Suprapubic skin (tissue), 4 donors: ENCODE measurements at regions not wholly inside any gene's neighbourhood (a gene's known extent, or its start where the extent isn't known, plus 50 kb on each side); places are given as distances from the start of the nearest gene placed in this dataset.

Source experiments
- DNase-seq, 2 donors: peaks; one replicate each; pipeline ENCODE4 v3.0.0-alpha.2; 2019; ENCODE audit warnings: low spot score in 2 of 2
- H3K27ac ChIP-seq: fragments of 200-600 bp; sonication (generic); one replicate; pipeline ENCODE4 v1.5.1; 2019
- H3K27me3 ChIP-seq: fragments of 200-600 bp; sonication (generic); one replicate; pipeline ENCODE4 v1.5.1; 2019
- H3K36me3 ChIP-seq: fragments of 200-600 bp; sonication (generic); one replicate; pipeline ENCODE4 v1.5.1; 2019
- H3K4me1 ChIP-seq: fragments of 200-600 bp; sonication (generic); one replicate; pipeline ENCODE4 v1.5.1; 2019
- H3K4me3 ChIP-seq: fragments of 200-600 bp; sonication (generic); one replicate; pipeline ENCODE4 v1.5.1; 2019; ENCODE audit warnings: mild to moderate bottlenecking
- H3K9me3 ChIP-seq: fragments of 200-600 bp; sonication (generic); one replicate; pipeline ENCODE4 v1.5.1; 2019
- EP300 ChIP-seq: sonication (generic); formaldehyde crosslinking; IDR thresholded peaks from one replicate; pipeline ENCODE4 v1.6.1; 2017; ENCODE audit warnings: antibody characterized with exemption
- POLR2A ChIP-seq, 2 donors: fragments of 450-650 bp; IDR thresholded peaks; one replicate each; pipeline ENCODE4 v1.6.1; 2017; ENCODE audit warnings: antibody characterized with exemption in 2 of 2, mild to moderate bottlenecking in 2 of 2, moderate library complexity in 2 of 2
- POLR2AphosphoS5 ChIP-seq, 3 donors: sonication (generic); formaldehyde crosslinking; IDR thresholded peaks; one replicate each; pipeline ENCODE4 v1.6.1; 2017; ENCODE audit warnings: antibody characterized with exemption in 3 of 3
- WGBS: methylation state at CpG from one replicate; pipeline ENCODE4 v1.1.5; 2018; 5-methylcytosine and 5-hydroxymethylcytosine counted together
- TF ChIP-seq, protein P1 (sequence below), 2 donors: fragments of 200-600 bp in 1 of 2; fragments of 450-650 bp in 1 of 2; sonication (generic) in 1 of 2; IDR thresholded peaks; one replicate each; pipeline ENCODE4 v1.5.1; 2016 to 2019; ENCODE audit warnings: antibody characterized with exemption in 2 of 2, mild to moderate bottlenecking in 1 of 2, moderate library complexity in 1 of 2

DNA sequence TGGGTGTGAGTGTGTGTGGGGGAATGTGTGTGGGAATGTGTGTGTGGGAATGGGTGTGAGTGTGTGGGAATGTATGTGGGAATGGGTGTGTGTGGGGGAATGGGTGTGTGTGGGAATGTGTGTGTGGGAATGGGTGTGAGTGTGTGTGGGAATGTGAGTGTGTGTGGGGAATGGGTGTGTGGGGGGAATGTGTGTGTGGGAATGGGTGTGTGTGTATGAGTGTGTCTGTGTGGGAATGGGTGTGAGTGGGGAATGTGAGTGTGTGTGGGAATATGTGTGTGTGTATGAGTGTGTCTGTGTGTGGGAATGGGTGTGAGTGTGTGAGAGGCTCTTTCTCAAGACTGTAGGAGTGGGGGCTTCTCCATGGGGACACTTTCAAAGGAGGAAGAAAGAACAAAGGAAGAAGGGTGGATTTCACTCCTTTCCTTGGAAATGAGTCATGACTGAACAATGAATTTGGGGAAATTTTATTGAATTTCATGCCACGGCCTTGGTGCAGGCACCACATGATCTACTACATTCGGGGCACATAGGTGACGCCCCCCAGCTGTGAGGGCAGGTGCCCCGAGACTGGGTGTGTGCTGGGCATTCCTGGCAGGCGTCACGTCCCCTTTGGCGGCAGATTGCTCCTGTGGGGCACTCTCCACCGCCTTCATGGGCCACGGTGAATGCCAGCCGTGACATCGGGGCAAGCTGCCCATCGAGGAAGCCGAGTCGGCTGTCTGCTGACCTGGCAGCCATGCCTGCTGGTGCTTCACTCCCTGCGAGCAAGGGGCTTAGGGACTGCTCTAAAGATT is 88.8 kb upstream of the INSIG1 start:
- Histone ChIP-seq H3K4me1 (peaks cover 4% of the 10 kb centered on the region), H3K9me3 (no peaks in the 10 kb centered on the region), H3K27me3 (peaks cover 7% of the 10 kb centered on the region), H3K27ac (peak overlapping the region; percentile 55), H3K4me3 (no peak overlapping the region), H3K36me3 (no peaks in the 10 kb centered on the region)
- WGBS: 38% methylated on average over 5 of the region's 15 CpGs
- peak in 1 of 2 donors; percentile 78 for DNase-seq
- TF ChIP-seq, protein P1, sequence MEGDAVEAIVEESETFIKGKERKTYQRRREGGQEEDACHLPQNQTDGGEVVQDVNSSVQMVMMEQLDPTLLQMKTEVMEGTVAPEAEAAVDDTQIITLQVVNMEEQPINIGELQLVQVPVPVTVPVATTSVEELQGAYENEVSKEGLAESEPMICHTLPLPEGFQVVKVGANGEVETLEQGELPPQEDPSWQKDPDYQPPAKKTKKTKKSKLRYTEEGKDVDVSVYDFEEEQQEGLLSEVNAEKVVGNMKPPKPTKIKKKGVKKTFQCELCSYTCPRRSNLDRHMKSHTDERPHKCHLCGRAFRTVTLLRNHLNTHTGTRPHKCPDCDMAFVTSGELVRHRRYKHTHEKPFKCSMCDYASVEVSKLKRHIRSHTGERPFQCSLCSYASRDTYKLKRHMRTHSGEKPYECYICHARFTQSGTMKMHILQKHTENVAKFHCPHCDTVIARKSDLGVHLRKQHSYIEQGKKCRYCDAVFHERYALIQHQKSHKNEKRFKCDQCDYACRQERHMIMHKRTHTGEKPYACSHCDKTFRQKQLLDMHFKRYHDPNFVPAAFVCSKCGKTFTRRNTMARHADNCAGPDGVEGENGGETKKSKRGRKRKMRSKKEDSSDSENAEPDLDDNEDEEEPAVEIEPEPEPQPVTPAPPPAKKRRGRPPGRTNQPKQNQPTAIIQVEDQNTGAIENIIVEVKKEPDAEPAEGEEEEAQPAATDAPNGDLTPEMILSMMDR (IDR thresholded peaks at IDR 0.05): no peak
- TF ChIP-seq POLR2A (IDR thresholded peaks at IDR 0.05) (no peak), EP300 (no peak), POLR2AphosphoS5 (IDR thresholded peaks at IDR 0.05) (peak in 1 of 3 donors; percentile 12)

GRCh38 chr7:155209478-155210319 is 88.0 kb upstream of the INSIG1 start:
- TF ChIP-seq POLR2AphosphoS5 (IDR thresholded peaks at IDR 0.05) (no peak), POLR2A (IDR thresholded peaks at IDR 0.05) (no peak), EP300 (no peak)
- TF ChIP-seq, protein P1 (IDR thresholded peaks at IDR 0.05): no peak
- peak overlapping the region; percentile 55 for H3K27ac ChIP-seq

DNA sequence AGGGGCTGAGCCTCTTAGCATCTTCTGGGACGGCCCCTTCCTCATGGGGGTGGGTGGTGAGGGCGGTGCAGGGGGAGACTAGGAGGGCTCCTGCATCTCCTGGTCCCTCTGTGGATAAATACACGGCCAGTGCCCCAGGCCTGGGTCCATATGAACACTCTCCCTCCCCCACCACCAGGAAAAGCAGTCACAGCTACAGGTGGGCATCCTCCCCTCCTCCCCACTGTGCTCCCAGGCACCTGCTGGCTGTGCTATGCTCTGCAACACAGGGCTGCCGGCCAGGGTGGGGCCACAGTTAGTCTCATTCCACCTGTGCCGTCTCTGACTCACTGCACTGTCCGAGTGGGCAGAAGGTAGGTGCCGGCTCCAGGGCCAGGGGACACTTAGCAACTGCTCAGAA is 87.3 kb upstream of the INSIG1 start:
- Histone ChIP-seq H3K4me3 (no peak overlapping the region), H3K27ac (peak overlapping the region; percentile 28), H3K4me1 (peaks cover 16% of the 10 kb centered on the region), H3K36me3 (no peaks in the 10 kb centered on the region), H3K27me3 (peaks cover 18% of the 10 kb centered on the region), H3K9me3 (no peaks in the 10 kb centered on the region)
- 52% methylated on average over 4 of the region's 7 CpGs for WGBS
- peak in 1 of 2 donors; percentile 60 for DNase-seq
- TF ChIP-seq EP300 (no peak), POLR2A (IDR thresholded peaks at IDR 0.05) (no peak), POLR2AphosphoS5 (IDR thresholded peaks at IDR 0.05) (no peak)
- TF ChIP-seq, protein P1 (IDR thresholded peaks at IDR 0.05): no peak

More at GRCh38 chr7:155209478-155210319, 88.0 kb upstream of the INSIG1 start:
- Histone ChIP-seq H3K36me3 (no peaks in the 10 kb centered on the region), H3K9me3 (no peaks in the 10 kb centered on the region), H3K27me3 (peaks cover 11% of the 10 kb centered on the region), H3K4me3 (no peak overlapping the region), H3K4me1 (peaks cover 12% of the 10 kb centered on the region)
- WGBS: 53% methylated on average over 17 of the region's 21 CpGs
- DNase-seq: peak in 1 of 2 donors; percentile 52

- 96% methylated on average over 6 of the region's 6 CpGs for WGBS
- Histone ChIP-seq H3K27me3 (peaks cover 19% of the 10 kb centered on the region), H3K4me1 (peaks cover 16% of the 10 kb centered on the region), H3K9me3 (no peaks in the 10 kb centered on the region), H3K27ac (no peak overlapping the region), H3K36me3 (no peaks in the 10 kb centered on the region), H3K4me3 (no peak overlapping the region)
- DNase-seq: peak in 1 of 2 donors; percentile 54
- TF ChIP-seq POLR2A (IDR thresholded peaks at IDR 0.05) (no peak), POLR2AphosphoS5 (IDR thresholded peaks at IDR 0.05) (no peak), EP300 (no peak)
- TF ChIP-seq, protein P1 (IDR thresholded peaks at IDR 0.05): no peak
Measured at GRCh38 chr7:155211173-155211572, 86.5 kb upstream of the INSIG1 start.

GRCh38 chr7:155211761-155212160 is 85.9 kb upstream of the INSIG1 start:
- Histone ChIP-seq H3K27me3 (peaks cover 23% of the 10 kb centered on the region), H3K36me3 (no peaks in the 10 kb centered on the region), H3K27ac (no peak overlapping the region), H3K4me1 (peaks cover 16% of the 10 kb centered on the region), H3K4me3 (no peak overlapping the region), H3K9me3 (no peaks in the 10 kb centered on the region)
- WGBS: 100% methylated on average over 2 of the region's 4 CpGs
- TF ChIP-seq EP300 (no peak), POLR2AphosphoS5 (IDR thresholded peaks at IDR 0.05) (no peak), POLR2A (IDR thresholded peaks at IDR 0.05) (no peak)
- TF ChIP-seq, protein P1 (IDR thresholded peaks at IDR 0.05): no peak
- peak in 1 of 2 donors; percentile 71 for DNase-seq
